HG02970 (cell line): ENCODE measurements at regions not wholly inside any gene's neighbourhood (a gene's known extent, or its start where the extent isn't known, plus 50 kb on each side); places are given as distances from the start of the nearest gene placed in this dataset.

Experiments used
- ATAC-seq: cut with Tn5 transposase; IDR thresholded peaks from one replicate; pipeline ENCODE4 v1.9.1; 2021; ENCODE audit warnings: mild to moderate bottlenecking, moderate library complexity, moderate number of reproducible peaks; ENCODE audit not compliant: unreplicated experiment, low FRiP score

DNA sequence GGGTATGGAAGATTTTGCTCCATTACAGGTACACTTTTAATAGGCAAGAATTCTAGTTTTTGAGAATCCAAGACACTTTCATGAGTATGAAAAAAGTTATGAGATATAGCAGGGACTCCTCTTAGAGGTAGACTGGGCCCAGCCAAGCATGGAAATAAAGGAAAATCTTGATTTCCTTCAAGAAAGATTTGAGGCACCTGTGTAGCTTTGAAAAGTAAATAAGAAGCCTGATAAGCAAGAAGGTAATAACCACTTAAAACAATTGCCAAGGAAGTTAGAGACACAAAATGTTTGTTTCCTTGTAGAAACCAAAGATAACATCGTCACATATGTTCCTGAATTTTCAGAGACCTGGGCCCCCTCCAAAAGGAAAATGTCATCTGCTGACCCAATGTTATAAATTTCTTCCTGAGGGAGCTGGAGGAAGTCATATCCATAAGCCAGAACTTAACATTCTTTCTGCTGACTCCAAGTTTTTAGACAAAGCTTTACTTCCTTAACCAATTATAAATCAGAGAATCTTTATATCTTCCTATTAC is 314.5 kb upstream of the ANO3 start:
- no peak for ATAC-seq

DNA sequence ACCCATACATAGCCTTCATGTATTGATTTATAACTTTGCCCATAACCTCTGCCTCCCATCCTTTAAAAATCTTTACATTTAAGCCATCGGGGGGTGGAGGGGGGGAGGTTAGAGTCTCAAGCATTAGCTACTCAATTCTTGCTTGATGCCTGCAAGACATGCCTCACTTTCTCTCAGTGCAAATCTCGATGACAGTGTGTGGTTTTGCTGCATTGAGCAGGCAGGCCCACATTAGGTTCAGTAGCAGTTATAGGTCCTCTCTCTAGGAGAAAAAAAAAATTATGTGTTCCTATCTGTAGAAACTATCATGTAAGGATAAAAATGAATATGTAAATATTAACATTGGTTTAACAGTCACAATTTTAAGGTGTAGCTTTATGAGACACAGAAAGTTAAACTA is 314.0 kb upstream of the ANO3 start:
- ATAC-seq, result no peak

DNA sequence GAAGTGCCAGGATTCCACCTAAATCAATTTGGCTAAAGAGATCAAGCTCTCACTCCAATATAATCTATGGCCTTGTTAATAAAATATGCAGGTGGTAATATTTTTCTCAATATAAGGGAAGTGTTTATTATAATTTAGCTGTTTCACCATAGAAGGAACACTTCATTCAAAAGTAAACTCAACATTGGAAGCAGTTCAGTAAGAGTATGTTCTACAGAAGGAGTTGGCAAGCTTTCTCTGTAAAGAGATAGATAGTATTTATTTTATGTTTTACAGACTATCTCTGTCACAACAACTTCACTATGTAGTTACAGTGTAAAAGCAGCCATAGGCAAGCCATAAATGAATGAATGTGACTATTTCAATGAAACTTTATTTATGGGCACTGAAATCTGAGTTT is 313.6 kb upstream of the ANO3 start:
- no peak for ATAC-seq

DNA sequence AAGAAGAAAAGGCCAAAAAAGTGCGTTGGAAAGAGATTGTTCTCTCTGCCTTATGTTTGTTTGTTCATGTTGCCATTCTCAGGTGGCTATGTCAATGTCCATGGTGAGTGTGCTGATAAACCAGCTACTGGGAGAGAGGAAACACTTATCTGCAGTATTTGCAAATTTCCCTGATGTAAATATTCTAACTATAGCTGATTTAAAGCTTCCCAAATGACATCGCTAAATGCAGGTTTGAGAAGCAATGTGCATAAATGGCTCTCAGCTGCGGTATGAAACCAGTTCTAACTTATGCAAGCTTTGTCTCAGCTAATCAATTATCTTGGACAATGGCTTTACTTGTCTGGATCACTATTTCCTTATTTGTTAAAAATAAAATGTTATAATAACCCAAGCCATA is 312.5 kb upstream of the ANO3 start:
- no peak for ATAC-seq

DNA sequence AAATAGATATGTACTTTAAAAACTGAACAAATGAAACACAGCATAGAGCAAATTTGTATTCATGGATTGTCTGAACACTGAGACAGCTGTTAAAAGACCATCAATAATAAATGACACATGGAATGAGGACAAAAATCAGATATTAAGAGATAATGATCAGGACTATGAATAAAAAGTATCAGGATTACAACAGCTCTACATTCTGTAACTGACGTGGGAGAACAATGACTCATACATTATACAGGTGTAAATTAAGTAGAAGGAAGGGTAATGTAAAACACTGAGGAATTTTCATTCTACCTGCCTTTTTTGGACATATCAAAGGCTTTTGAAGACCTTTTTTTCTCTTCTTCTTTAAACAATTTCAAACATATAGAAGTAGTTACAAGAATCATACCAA is 310.9 kb upstream of the ANO3 start:
- no peak for ATAC-seq

DNA sequence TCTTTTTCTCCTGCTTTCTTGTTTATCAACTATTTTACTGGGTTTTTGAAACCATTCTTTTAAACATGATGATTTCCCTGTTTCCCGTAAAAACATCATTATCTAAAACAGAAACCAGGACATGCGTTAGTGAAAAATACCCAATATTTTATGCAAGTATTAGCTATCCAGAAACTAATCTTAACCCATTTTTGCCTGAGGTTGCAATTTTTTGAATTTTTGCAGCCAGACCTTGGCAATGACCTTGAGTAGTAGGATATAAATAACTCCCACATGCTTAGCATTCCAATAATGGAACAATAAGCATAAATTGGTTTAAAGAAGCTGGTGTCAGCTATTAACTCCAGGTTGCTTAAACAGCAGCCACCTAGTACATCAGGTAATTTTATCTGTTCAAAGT is 308.9 kb upstream of the ANO3 start:
- no peak for ATAC-seq

DNA sequence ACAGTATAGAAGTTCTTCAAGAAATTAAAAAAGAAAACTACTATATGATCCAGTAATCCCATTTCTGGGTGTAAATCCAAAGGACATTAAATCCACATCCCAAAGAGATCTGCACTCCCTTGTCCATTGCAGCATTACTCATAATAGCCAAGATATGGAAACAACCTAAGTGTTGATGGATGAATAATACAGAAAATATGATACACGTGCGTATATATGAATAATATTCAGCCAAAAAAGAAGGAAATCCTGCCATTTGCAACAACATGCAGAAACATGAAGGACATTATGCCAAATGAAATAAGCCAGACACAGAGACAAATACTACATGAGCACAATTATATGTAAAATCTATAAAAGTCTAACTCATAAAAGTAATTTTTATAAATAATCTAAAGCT is 306.3 kb upstream of the ANO3 start:
- no peak for ATAC-seq

DNA sequence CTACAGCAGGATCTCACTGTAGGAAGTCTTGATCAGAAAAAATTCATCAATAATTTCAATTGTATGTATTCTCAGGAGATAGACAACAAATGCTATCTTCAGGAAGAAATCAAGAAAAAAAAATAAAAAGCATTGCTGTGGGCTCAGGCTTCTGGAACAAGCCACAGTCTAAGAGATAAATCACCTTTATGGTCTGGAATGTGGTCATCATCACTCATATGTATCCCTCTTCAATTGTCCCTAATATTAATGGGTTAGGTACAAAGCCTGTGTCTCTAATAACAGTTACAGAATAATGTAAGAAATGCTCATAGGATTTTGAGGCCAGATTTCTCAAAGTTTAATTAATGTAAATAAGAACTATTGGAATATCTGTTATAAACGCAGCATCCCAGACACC is 305.9 kb upstream of the ANO3 start:
- no peak for ATAC-seq

DNA sequence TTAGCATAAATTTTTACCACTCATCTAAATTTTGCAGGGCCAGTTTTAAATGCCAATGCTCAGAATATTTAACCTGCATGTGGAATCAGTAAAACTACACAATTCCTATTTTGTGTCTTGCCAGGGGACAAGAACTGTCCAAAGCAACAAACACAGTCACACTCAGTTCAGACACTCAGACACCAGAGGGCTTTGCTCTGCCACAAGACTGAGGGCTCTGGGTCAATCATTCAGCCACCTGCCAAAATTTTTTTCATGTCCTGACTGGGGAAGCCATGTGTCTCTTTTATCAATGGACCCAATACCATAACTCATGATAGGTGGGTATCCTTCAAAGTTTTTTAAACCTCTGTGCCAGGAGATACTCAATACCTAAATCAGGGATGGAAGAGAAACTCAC is 304.0 kb upstream of the ANO3 start:
- no peak for ATAC-seq

DNA sequence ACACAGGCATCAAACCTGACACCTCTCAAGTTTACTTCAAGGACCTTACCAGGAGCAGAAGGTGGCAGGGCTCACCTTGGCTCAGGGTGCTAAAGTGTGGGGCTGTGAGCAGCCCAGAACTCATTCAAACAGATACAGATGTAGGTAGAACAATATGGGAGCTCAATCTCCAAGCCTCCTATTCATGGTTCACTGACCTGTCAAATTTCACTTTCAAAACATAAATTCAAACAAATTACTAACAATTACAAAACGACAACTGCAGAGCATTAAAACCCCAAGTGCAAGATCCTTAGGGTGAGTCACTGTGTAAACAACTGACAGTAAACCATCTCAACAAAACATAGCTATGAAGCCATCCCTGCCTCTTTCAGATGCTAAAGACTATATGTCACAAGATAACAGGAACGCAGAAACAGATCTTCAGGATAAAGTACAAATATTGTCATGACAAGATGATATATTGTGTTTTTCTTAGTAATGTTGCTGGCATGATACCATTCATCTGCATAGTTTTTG is 303.5 kb upstream of the ANO3 start:
- ATAC-seq, result no peak

DNA sequence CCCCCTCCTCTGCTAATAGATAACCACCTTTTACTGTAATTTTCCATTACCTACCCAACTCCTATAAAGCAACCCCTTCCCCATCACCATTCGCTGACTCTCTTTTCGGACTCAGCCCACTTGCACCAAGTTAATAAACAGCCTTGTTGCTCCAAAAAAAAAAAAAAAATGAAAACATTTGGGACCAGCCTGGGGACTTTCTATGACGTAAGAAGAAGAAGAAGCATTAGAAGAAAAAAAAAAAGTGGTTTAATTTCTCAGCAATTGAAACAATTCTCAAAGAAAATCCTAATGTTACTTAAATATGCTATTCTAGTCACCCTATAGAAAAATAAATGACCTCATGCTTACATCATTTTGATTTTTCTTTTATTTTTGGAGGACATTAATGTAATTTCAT is 301.5 kb upstream of the ANO3 start:
- no peak for ATAC-seq

DNA sequence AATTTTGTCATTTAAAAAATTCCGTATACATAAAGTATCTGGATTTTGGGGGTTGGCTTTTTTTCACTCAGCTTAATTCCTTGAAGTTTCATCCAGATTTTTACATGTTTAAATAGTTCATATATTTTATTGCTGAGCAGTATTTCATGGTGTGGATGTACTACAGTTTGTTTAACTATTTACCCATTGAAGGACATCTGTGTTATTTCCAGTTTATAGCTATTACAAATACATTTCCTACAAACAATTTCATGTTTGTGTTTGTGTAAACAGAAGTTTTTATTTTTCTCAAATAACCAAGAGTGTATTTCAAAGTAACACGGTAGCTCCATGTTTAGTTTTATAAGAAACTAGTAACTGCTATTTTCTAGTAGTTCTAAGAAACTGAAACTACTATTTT is 299.7 kb upstream of the ANO3 start:
- no peak for ATAC-seq

DNA sequence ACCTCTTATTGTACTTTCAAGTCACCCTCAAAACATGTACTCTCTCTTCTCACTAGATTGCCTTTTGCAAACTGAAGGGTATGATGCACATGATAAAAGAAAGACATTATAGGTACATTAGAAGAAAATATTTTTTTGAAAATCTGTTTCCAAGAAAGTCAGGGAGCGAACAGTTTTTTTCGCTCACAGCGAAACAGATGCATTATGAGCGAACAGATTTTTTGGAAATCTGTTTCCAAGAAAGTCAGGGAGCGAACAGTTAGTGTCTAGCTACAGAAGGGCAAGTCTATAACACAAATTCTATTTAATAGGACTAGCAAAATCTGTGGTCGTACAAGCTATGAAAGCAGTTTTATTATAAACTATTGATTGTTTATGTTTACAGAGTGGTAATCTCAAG is 296.2 kb upstream of the ANO3 start:
- ATAC-seq, result no peak

DNA sequence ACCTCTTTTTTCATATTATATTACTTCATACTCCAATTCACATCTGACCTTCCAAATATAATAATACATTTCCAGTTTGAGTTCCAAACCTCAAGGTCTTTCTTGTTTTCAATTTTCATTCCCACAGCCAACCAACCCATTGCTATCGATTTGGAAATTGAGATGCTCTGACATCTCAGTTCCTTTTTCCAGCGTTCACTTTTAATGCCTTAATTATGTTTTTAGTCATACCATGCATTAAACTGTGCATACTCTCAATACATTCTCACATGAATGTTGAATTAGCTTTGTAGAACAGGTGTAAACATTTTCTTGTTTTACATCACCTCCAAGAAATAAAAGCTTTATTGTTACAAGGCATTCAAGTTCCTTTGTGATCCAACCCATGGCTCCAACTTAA is 294.2 kb upstream of the ANO3 start:
- no peak for ATAC-seq

DNA sequence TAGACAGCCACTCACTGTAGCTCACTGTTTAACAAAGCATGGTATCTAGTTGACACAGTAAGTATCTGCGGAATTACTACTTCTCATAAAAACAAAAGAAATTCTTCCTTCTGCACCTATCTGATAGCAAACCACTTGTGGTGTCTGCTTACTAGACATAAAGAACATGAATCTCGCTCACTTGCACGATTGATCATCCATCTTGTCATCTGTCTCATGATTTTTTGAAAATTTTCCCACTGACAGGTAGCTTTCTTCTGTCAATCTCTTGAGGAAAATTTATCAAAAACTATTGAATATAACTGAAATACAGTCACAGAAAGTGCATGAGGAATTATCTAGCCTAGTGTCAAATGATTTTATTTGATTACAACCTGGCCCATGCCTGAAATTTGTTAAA is 291.6 kb upstream of the ANO3 start:
- no peak for ATAC-seq

DNA sequence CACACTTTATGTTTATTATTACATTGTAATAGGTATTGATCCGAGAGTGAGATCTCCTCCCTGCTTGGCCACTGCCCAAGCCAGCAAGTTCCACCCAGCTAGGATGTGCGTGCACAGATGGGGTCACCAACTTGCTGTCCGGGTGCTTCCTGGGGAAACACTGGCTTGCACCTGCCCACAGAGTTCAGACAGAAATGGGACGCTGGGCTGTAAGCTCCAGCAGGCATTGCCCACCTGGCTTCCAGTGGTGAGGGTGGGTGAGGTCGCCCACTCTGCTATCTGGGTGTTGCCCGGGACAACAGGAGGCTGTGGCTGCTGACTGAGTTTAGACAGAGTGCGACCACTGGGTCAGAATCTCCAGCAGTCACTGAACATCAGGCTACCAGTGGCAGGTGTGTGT is 289.8 kb upstream of the ANO3 start:
- no peak for ATAC-seq

DNA sequence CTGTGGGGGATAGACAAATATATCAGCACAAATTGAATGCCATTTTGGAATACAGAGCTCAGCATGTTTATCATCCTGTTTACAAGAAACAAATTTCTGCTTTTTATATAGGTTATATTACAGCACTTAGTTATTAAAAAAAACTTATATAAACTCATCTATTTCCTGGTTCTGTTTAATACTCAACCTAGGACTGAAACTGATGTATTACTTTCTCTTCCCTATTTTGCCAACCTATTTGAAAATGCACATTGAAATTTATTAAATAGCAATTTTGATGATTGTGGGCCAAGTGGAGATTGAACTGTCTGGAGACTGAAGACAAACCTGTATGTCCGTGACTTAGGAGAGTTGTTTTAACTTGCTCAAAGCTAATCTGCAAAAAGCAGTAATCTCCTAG is 288.3 kb upstream of the ANO3 start:
- ATAC-seq, result peak; percentile 62

DNA sequence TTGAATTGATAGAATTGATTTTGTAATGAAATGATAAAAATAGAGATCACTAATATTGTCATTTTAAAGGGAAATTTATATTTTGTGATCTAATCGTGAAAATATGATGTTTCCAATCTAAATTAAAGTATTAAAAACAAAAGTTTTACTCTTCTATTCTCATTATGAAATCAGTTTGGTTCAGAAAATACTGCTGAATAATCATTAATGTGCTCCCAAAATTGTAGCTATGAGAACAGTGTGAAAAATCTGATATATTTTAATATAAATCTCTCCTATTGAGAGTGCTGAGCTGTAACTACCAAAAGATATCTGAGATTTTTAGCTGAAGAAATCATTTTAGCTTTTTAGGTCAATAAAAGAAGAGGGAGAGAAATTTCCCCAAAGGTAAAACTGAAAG is 287.5 kb upstream of the ANO3 start:
- ATAC-seq, result no peak

DNA sequence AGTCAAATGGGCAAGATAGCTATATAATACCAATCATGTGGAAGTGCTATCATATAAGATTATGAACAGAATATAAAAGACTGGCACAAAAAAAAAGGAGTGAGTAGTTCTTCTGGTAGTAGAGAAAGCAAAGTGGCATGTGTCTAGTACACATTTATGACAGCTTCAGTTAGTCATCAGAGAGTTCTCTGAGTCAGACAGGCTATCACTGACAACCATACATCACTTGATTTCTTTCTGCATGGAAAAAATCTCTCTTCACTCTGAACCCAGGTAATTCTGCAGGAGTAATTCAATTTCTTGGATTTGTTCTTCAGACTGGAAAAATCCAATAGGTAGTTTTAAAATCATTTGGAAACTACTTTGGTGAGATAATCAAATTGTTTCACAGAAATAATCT is 286.8 kb upstream of the ANO3 start:
- ATAC-seq, result no peak

DNA sequence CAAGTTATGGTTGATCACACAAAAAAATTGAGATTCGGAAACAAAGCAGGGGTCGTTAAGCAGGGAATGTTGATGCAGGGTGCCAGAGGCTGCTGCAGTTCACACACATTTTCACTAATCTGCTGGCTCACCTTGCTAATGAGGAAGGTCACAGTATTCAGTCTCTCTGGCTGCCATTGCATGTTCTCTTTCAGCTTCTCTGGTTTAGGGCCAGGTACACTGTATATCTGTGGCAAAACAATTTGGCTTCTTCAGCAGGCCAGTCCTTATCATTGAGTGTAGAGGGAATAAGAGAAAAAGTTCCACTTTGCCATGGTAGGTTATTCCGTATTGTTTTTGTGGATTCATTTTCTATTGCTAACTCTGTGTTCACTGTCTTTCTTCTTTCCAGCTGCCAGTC is 283.7 kb upstream of the ANO3 start:
- no peak for ATAC-seq

DNA sequence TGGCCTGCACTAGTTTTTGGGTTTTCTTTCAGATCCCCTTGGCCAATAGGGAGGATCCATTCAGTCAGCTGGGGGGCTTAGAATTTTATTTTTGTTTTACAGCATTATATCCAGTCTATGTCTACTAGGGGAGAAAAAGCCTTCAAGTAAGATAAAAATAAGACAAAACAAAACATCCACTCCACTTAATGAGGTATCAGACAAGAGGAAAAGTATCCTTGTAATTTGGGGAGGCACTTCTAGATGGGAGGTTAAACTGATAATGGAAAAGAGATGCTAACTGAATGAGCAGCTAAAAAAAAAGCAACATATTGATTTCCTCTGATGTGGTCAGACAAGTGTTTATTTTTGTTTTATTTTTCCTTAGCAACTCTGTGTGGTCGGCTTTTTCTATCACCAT is 278.0 kb upstream of the ANO3 start:
- no peak for ATAC-seq

DNA sequence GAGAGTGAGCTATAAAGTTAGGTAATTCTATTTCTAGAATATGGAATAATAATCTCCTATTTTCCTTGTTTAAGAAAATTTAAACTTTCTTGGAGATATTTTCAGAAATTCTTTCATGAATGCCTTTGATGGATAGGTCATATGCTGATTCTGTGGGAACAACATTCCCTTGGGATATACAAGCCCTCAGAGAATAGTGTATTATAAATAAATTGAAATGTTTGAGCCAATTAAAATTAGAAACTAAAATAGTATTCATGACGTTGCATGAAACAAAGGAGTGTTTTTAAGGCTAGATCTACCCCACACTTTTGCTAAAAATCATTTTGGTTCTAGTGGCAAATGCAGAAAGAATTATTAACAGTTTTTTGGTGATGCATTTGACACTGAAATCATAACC is 269.3 kb upstream of the ANO3 start:
- no peak for ATAC-seq

DNA sequence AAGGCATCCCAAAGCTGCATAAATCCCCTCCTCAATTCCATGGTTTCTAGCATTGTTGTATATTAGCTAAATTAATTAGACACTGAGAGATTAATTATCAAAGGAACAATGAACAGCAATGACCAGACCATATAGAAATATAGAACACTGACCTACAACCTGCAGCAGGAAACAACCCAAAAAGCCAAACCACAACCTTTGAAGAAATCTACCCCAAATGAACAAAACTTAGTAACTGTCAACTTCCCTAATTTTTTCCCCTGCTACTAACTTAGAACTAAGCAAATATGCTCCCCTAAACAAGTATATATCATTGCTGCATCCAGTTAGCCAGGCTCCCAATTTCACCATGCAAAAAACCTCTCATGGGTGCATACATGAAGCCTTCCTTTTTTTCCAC is 268.0 kb upstream of the ANO3 start:
- no peak for ATAC-seq
